ENCODE measurements at regions not wholly inside any gene's neighbourhood (a gene's known extent, or its start where the extent isn't known, plus 50 kb on each side); places are given as distances from the start of the nearest gene placed in this dataset.

DNA sequence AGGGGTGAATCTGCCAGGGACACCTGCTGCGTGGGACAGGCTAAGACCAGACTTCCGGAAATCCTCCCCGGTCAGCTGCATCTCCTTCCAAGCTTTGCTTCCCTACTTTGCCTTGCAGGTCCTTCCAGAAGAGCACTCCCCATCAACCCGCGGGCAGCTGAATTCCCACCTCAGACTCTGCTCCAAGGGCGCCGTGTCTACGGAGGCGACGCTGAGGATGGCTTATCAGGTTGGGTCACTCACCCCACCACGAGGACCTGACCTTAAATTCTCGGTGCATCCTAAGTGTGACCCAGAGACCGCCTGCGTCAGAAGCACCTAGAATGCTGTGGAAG is 78.9 kb upstream of the KMT2C start:
- H3K27ac ChIP-seq (replicated peaks; ENCODE audit: low read length) = no peak overlapping the region
- no peak overlapping the region for H2BK5ac ChIP-seq (ENCODE audit: low read length)
- H2BK120ac ChIP-seq (ENCODE audit: low read depth, low read length) = no peak overlapping the region
- no peaks in the 10 kb centered on the region for H3K79me1 ChIP-seq (ENCODE audit: low read depth, low read length)
- no peak overlapping the region for H3K4ac ChIP-seq (ENCODE audit: low read length)
- no peak overlapping the region for H3K23ac ChIP-seq (ENCODE audit: low read depth, low read length, poor library complexity)
- H3K27me3 ChIP-seq (ENCODE audit: control insufficient read depth in 3 of 3, insufficient read depth in 3 of 3, low read depth in 1 of 3, low read length in 3 of 3) = no peaks in the 10 kb centered on the region
- no peak overlapping the region for H3K18ac ChIP-seq (ENCODE audit: low read length)
- no peak overlapping the region for H4K91ac ChIP-seq (ENCODE audit: low read depth, low read length, poor library complexity)
- H3K4me3 ChIP-seq (ENCODE audit: low read length in 2 of 2) = no peak overlapping the region
- no peak overlapping the region for H4K8ac ChIP-seq (ENCODE audit: low read depth, low read length)
- no peak overlapping the region for H3K9ac ChIP-seq (ENCODE audit: low read depth, low read length, poor library complexity)
- no CpG with 5 or more reads among the region's 14 CpGs for WGBS, 2 donors (ENCODE audit: extremely low coverage in 2 of 2, insufficient read length in 2 of 2, insufficient replicate concordance in 1 of 2)
- no peak overlapping the region for H3K14ac ChIP-seq (ENCODE audit: low read length)
- H3K36me3 ChIP-seq (replicated peaks in 1 of 2; ENCODE audit: control insufficient read depth in 2 of 2, insufficient read depth in 2 of 2, low read length in 2 of 2) = no peaks in the 10 kb centered on the region
- H2BK15ac ChIP-seq (ENCODE audit: low read length) = no peak overlapping the region
- peak overlapping the region; percentile 58 for H2AFZ ChIP-seq (ENCODE audit: low read length)
- no peaks in the 10 kb centered on the region for H3K4me1 ChIP-seq (ENCODE audit: control insufficient read depth in 2 of 2, insufficient read depth in 1 of 2, low read depth in 1 of 2, low read length in 2 of 2)
- H2AK5ac ChIP-seq (ENCODE audit: low read depth, low read length) = no peak overlapping the region
- H2BK12ac ChIP-seq (ENCODE audit: low read length) = no peak overlapping the region
- peaks cover 0 to 2% of the 10 kb centered on the region in 2 donors for H3K9me3 ChIP-seq (replicated peaks in 1 of 2; ENCODE audit: control insufficient read depth in 2 of 2, insufficient read depth in 1 of 2, low read depth in 1 of 2, low read length in 2 of 2)
- no peak overlapping the region for H3K4me2 ChIP-seq (ENCODE audit: insufficient read depth, low read length, poor library complexity, severe bottlenecking)
- no peak for DNase-seq (ENCODE audit: low spot score)

DNA sequence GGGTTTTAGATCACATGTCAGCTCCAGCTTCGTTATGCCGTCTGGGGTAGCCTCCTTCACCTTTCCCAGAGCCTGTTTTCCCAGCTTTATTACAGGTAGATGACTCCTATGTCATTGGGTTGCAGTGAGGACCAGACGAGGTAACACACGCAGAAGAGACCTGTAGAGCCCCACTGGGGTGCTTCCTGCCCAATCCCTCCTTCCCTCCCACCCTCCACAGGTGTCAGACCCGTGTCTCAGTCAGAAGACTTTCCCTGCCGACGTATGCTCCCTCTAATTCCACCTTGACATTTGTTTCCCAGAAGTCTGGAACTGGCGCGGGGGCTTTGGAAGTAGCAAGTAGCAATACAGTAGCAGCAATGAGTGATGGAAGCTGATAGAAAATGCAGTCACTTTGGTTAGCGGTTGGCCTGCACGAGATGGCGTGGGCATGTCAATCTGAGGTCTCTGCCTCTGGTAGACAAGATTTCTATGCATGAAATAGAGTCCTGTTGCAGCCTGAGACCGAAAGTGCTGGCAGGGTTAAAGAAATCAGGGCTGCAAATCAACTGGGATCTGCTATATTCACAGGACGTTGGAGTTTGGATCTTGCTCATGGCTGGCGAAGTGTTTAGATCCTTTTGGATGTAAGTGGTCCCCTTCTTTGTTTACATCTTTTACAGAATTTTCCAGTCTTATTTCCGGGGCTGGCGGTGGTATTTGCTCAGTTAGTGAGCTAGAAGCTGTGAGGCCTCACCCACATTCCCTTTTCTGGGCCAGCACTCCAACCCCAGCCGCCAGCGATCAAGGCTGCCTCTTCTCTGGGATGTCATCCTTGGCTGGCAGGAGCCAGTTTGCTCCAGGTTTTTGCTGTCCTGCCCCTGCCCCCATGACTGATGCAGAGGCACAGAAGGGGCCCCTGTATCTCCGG is 78.3 kb upstream of the KMT2C start:
- peak overlapping the region; percentile 58 for H2AFZ ChIP-seq (ENCODE audit: low read length)
- H2BK5ac ChIP-seq (ENCODE audit: low read length) = no peak overlapping the region
- no peak overlapping the region for H3K4ac ChIP-seq (ENCODE audit: low read length)
- no peak overlapping the region for H2AK5ac ChIP-seq (ENCODE audit: low read depth, low read length)
- WGBS, 2 donors (ENCODE audit: extremely low coverage in 2 of 2, insufficient read length in 2 of 2, insufficient replicate concordance in 1 of 2) = no CpG with 5 or more reads among the region's 20 CpGs
- H4K91ac ChIP-seq (ENCODE audit: low read depth, low read length, poor library complexity) = no peak overlapping the region
- no peak overlapping the region for H2BK15ac ChIP-seq (ENCODE audit: low read length)
- H2BK12ac ChIP-seq (ENCODE audit: low read length) = no peak overlapping the region
- no peak overlapping the region for H3K4me3 ChIP-seq (ENCODE audit: low read length in 2 of 2)
- peak overlapping the region; percentile 76 for H3K14ac ChIP-seq (ENCODE audit: low read length)
- no peak for DNase-seq (ENCODE audit: low spot score)
- H3K4me2 ChIP-seq (ENCODE audit: insufficient read depth, low read length, poor library complexity, severe bottlenecking) = no peak overlapping the region
- H3K18ac ChIP-seq (ENCODE audit: low read length) = no peak overlapping the region
- H3K23ac ChIP-seq (ENCODE audit: low read depth, low read length, poor library complexity) = no peak overlapping the region
- no peaks in the 10 kb centered on the region for H3K4me1 ChIP-seq (ENCODE audit: control insufficient read depth in 2 of 2, insufficient read depth in 1 of 2, low read depth in 1 of 2, low read length in 2 of 2)
- H3K36me3 ChIP-seq (replicated peaks in 1 of 2; ENCODE audit: control insufficient read depth in 2 of 2, insufficient read depth in 2 of 2, low read length in 2 of 2) = no peaks in the 10 kb centered on the region
- no peak overlapping the region for H3K9ac ChIP-seq (ENCODE audit: low read depth, low read length, poor library complexity)
- H3K9me3 ChIP-seq (replicated peaks in 1 of 2; ENCODE audit: control insufficient read depth in 2 of 2, insufficient read depth in 1 of 2, low read depth in 1 of 2, low read length in 2 of 2) = peaks cover 0 to 2% of the 10 kb centered on the region in 2 donors
- H3K27me3 ChIP-seq (ENCODE audit: control insufficient read depth in 3 of 3, insufficient read depth in 3 of 3, low read depth in 1 of 3, low read length in 3 of 3) = no peaks in the 10 kb centered on the region
- no peak overlapping the region for H3K27ac ChIP-seq (replicated peaks; ENCODE audit: low read length)
- no peaks in the 10 kb centered on the region for H3K79me1 ChIP-seq (ENCODE audit: low read depth, low read length)
- H2BK120ac ChIP-seq (ENCODE audit: low read depth, low read length) = no peak overlapping the region
- no peak overlapping the region for H4K8ac ChIP-seq (ENCODE audit: low read depth, low read length)

GRCh38 chr7:152512706-152513105 is 76.9 kb upstream of the KMT2C start:
- Histone ChIP-seq H3K14ac (ENCODE audit: low read length) (no peak overlapping the region), H3K27me3 (ENCODE audit: control insufficient read depth in 3 of 3, insufficient read depth in 3 of 3, low read depth in 1 of 3, low read length in 3 of 3) (no peaks in the 10 kb centered on the region), H3K4ac (ENCODE audit: low read length) (no peak overlapping the region), H2BK15ac (ENCODE audit: low read length) (no peak overlapping the region), H2BK120ac (ENCODE audit: low read depth, low read length) (no peak overlapping the region), H3K4me1 (ENCODE audit: control insufficient read depth in 2 of 2, insufficient read depth in 1 of 2, low read depth in 1 of 2, low read length in 2 of 2) (no peaks in the 10 kb centered on the region), H3K79me1 (ENCODE audit: low read depth, low read length) (no peaks in the 10 kb centered on the region), H3K36me3 (replicated peaks in 1 of 2; ENCODE audit: control insufficient read depth in 2 of 2, insufficient read depth in 2 of 2, low read length in 2 of 2) (no peaks in the 10 kb centered on the region), H2BK5ac (ENCODE audit: low read length) (no peak overlapping the region), H2AK5ac (ENCODE audit: low read depth, low read length) (no peak overlapping the region), H3K4me3 (ENCODE audit: low read length in 2 of 2) (no peak overlapping the region), H3K18ac (ENCODE audit: low read length) (no peak overlapping the region), H3K9me3 (replicated peaks in 1 of 2; ENCODE audit: control insufficient read depth in 2 of 2, insufficient read depth in 1 of 2, low read depth in 1 of 2, low read length in 2 of 2) (peaks cover 0 to 2% of the 10 kb centered on the region in 2 donors), H4K91ac (ENCODE audit: low read depth, low read length, poor library complexity) (no peak overlapping the region), H2AFZ (ENCODE audit: low read length) (no peak overlapping the region), H2BK12ac (ENCODE audit: low read length) (no peak overlapping the region), H3K9ac (ENCODE audit: low read depth, low read length, poor library complexity) (no peak overlapping the region), H4K8ac (ENCODE audit: low read depth, low read length) (no peak overlapping the region), H3K27ac (replicated peaks; ENCODE audit: low read length) (no peak overlapping the region), H3K23ac (ENCODE audit: low read depth, low read length, poor library complexity) (no peak overlapping the region), H3K4me2 (ENCODE audit: insufficient read depth, low read length, poor library complexity, severe bottlenecking) (no peak overlapping the region)
- no CpG with 5 or more reads among the region's 5 CpGs for WGBS, 2 donors (ENCODE audit: extremely low coverage in 2 of 2, insufficient read length in 2 of 2, insufficient replicate concordance in 1 of 2)
- DNase-seq (ENCODE audit: low spot score) = no peak

DNA sequence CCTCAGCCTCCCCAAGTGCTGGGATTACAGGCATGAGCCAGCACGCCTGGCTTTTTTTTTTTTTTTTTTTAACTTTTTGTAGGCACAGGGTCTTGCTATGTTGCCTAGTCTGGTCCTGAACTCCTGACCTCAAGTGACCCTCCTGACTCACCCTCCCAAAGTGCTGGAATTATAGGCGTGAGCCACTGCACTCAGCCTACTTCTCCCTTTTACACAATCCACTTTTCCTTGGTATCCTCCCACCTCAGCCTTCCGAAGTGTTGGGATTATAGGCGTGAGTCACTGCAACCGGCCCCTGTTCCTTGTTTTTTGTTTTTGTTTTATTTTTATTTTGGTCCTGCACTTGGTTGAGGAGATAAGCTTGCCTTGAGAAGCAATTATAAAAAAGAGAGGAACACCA is 75.9 kb upstream of the KMT2C start:
- WGBS, 2 donors (ENCODE audit: extremely low coverage in 2 of 2, insufficient read length in 2 of 2, insufficient replicate concordance in 1 of 2) = no CpG with 5 or more reads among the region's 5 CpGs
- no peak overlapping the region for H3K18ac ChIP-seq (ENCODE audit: low read length)
- H3K36me3 ChIP-seq (replicated peaks in 1 of 2; ENCODE audit: control insufficient read depth in 2 of 2, insufficient read depth in 2 of 2, low read length in 2 of 2) = no peaks in the 10 kb centered on the region
- no peak overlapping the region for H3K4me3 ChIP-seq (ENCODE audit: low read length in 2 of 2)
- no peak overlapping the region for H2BK12ac ChIP-seq (ENCODE audit: low read length)
- peaks cover 0 to 2% of the 10 kb centered on the region in 2 donors for H3K9me3 ChIP-seq (replicated peaks in 1 of 2; ENCODE audit: control insufficient read depth in 2 of 2, insufficient read depth in 1 of 2, low read depth in 1 of 2, low read length in 2 of 2)
- DNase-seq (ENCODE audit: low spot score) = no peak
- no peak overlapping the region for H3K14ac ChIP-seq (ENCODE audit: low read length)
- H4K8ac ChIP-seq (ENCODE audit: low read depth, low read length) = no peak overlapping the region
- no peak overlapping the region for H2BK5ac ChIP-seq (ENCODE audit: low read length)
- no peak overlapping the region for H2BK120ac ChIP-seq (ENCODE audit: low read depth, low read length)
- H2BK15ac ChIP-seq (ENCODE audit: low read length) = no peak overlapping the region
- H3K27me3 ChIP-seq (ENCODE audit: control insufficient read depth in 3 of 3, insufficient read depth in 3 of 3, low read depth in 1 of 3, low read length in 3 of 3) = no peaks in the 10 kb centered on the region
- H3K4ac ChIP-seq (ENCODE audit: low read length) = no peak overlapping the region
- no peak overlapping the region for H3K27ac ChIP-seq (replicated peaks; ENCODE audit: low read length)
- H3K9ac ChIP-seq (ENCODE audit: low read depth, low read length, poor library complexity) = no peak overlapping the region
- H3K23ac ChIP-seq (ENCODE audit: low read depth, low read length, poor library complexity) = no peak overlapping the region
- no peaks in the 10 kb centered on the region for H3K4me1 ChIP-seq (ENCODE audit: control insufficient read depth in 2 of 2, insufficient read depth in 1 of 2, low read depth in 1 of 2, low read length in 2 of 2)
- no peak overlapping the region for H2AK5ac ChIP-seq (ENCODE audit: low read depth, low read length)
- H4K91ac ChIP-seq (ENCODE audit: low read depth, low read length, poor library complexity) = no peak overlapping the region
- H2AFZ ChIP-seq (ENCODE audit: low read length) = no peak overlapping the region
- H3K79me1 ChIP-seq (ENCODE audit: low read depth, low read length) = no peaks in the 10 kb centered on the region
- H3K4me2 ChIP-seq (ENCODE audit: insufficient read depth, low read length, poor library complexity, severe bottlenecking) = no peak overlapping the region
